H1 (cell line): ENCODE measurements at regions not wholly inside any gene's neighbourhood (a gene's known extent, or its start where the extent isn't known, plus 50 kb on each side); places are given as distances from the start of the nearest gene placed in this dataset.

Experiments used
- CTCF ChIA-PET: fragments of 300-600 bp; sonication (Branson Sonifier 250); formaldehyde crosslinking; loops from one replicate; lab custom pipeline; 2021; ENCODE audit not compliant: partially characterized antibody; lab: Charles Lee
- POLR2A ChIA-PET: fragments of 300-600 bp; sonication (Branson Sonifier 250); formaldehyde crosslinking; loops from one replicate; lab custom pipeline; 2021; ENCODE audit warnings: inconsistent platforms; ENCODE audit not compliant: partially characterized antibody; lab: Charles Lee
- DNase-seq, 2 experiments: peaks; one replicate each; pipeline versions ENCODE4 v3.0.0 to v3.0.0-alpha.2; 2010 to 2022; ENCODE audit warnings: low spot score in 2 of 2, low read depth in 1 of 2, mixed read lengths in 1 of 2
- FAIRE-seq: peaks from 2 replicates; lab custom pipeline; 2011; peaks lifted over from hg19 to GRCh38; lab: Jason Lieb, UNC
- H2AFZ ChIP-seq: 2 replicates; pipeline ENCODE4 v1.8.1; 2012; ENCODE audit warnings: low read length, inconsistent platforms
- H2AK5ac ChIP-seq: 2 replicates; pipeline ENCODE4 v1.6.1; 2013; ENCODE audit warnings: low read depth, low read length
- H2BK120ac ChIP-seq: replicated peaks from 2 replicates; pipeline ENCODE3; 2013; ENCODE audit warnings: low read depth, low read length, inconsistent platforms
- H2BK12ac ChIP-seq: 2 replicates; pipeline ENCODE4 v1.6.1; 2013; ENCODE audit warnings: low read depth, low read length
- H2BK15ac ChIP-seq: 2 replicates; pipeline ENCODE4 v1.6.1; 2013; ENCODE audit warnings: low read length
- H2BK20ac ChIP-seq: 2 replicates; pipeline ENCODE4 v1.6.1; 2013; ENCODE audit warnings: low read length
- H2BK5ac ChIP-seq: 2 replicates; pipeline ENCODE4 v1.6.1; 2013; ENCODE audit warnings: low read depth, low read length
- H3K14ac ChIP-seq: 2 replicates; pipeline ENCODE4 v1.6.1; 2013; ENCODE audit warnings: inconsistent platforms; ENCODE audit not compliant: insufficient read length
- H3K18ac ChIP-seq: 2 replicates; pipeline ENCODE4 v1.6.1; 2013; ENCODE audit warnings: low read length; ENCODE audit errors: extremely low read depth
- H3K23ac ChIP-seq: 2 replicates; pipeline ENCODE4 v1.6.1; 2013; ENCODE audit warnings: inconsistent platforms; ENCODE audit not compliant: insufficient read length
- H3K23me2 ChIP-seq: 2 replicates; pipeline ENCODE4 v1.6.1; 2013; ENCODE audit warnings: low read depth, low read length
- H3K27ac ChIP-seq: 2 replicates; pipeline ENCODE4 v1.6.1; 2011; ENCODE audit warnings: low read depth, low read length, inconsistent platforms
- H3K27me3 ChIP-seq, 4 experiments: replicated peaks in 1 of 4; 1 replicate in 1 of 4; 2 replicates in 3 of 4; pipeline versions ENCODE4 v1.6.1 to v1.8.1; 2011 to 2013; ENCODE audit warnings: low read length in 3 of 4, mild to moderate bottlenecking in 3 of 4, inconsistent platforms in 2 of 4, mixed read lengths in 2 of 4, moderate library complexity in 1 of 4; ENCODE audit not compliant: control insufficient read depth in 3 of 4, insufficient read depth in 3 of 4; ENCODE audit errors: extremely low read depth in 1 of 4
- H3K36me3 ChIP-seq, 4 experiments: 2 replicates each; pipeline versions ENCODE4 v1.6.1 to v1.8.1; 2011 to 2013; ENCODE audit warnings: mild to moderate bottlenecking in 4 of 4, low read length in 3 of 4, moderate library complexity in 2 of 4, control low read depth in 1 of 4, inconsistent platforms in 1 of 4; ENCODE audit not compliant: insufficient read depth in 4 of 4, control insufficient read depth in 2 of 4
- H3K4ac ChIP-seq: replicated peaks from 2 replicates; pipeline ENCODE3; 2013; ENCODE audit warnings: low read length, low read depth, mixed read lengths, inconsistent platforms; ENCODE audit not compliant: insufficient read length
- H3K4me1 ChIP-seq, 4 experiments: replicated peaks in 1 of 4; 1 replicate in 1 of 4; 2 replicates in 3 of 4; pipeline versions ENCODE4 v1.6.1 to v1.8.1; 2011 to 2013; ENCODE audit warnings: low read length in 3 of 4, inconsistent platforms in 2 of 4, mixed read lengths in 1 of 4; ENCODE audit not compliant: insufficient read depth in 4 of 4, control insufficient read depth in 3 of 4
- H3K4me2 ChIP-seq, 2 experiments: 2 replicates each; pipeline versions ENCODE4 v1.6.1 to v1.8.1; 2011 to 2013; ENCODE audit warnings: low read depth in 2 of 2, low read length in 2 of 2, control low read depth in 1 of 2, inconsistent platforms in 1 of 2, mild to moderate bottlenecking in 1 of 2; ENCODE audit not compliant: insufficient read depth in 1 of 2
- H3K4me3 ChIP-seq, 4 experiments: fragments of 200-600, 300-600 bp in 1 of 4; sonication (generic), shearing (Covaris generic), sonication (Bioruptor Twin) in 1 of 4; 2 replicates each; pipeline versions ENCODE4 v1.5.1 to v1.8.1; 2011 to 2016; ENCODE audit warnings: low read length in 4 of 4, low read depth in 3 of 4, control low read depth in 2 of 4, inconsistent platforms in 2 of 4, mild to moderate bottlenecking in 2 of 4, mixed read lengths in 1 of 4, moderate library complexity in 1 of 4; ENCODE audit not compliant: insufficient read depth in 2 of 4; ENCODE audit errors: extremely low read depth in 1 of 4
- H3K56ac ChIP-seq: replicated peaks from 2 replicates; pipeline ENCODE3; 2013; ENCODE audit warnings: low read depth, mild to moderate bottlenecking, mixed read lengths, low read length, inconsistent platforms; ENCODE audit not compliant: insufficient read length
- H3K79me1 ChIP-seq: 2 replicates; pipeline ENCODE4 v1.6.1; 2013; ENCODE audit warnings: low read depth, low read length, control low read depth
- H3K79me2 ChIP-seq, 2 experiments: 2 replicates each; pipeline versions ENCODE4 v1.6.1 to v1.8.1; 2012 to 2013; ENCODE audit warnings: low read length in 2 of 2, mild to moderate bottlenecking in 2 of 2, inconsistent platforms in 1 of 2; ENCODE audit not compliant: insufficient read depth in 2 of 2, control insufficient read depth in 1 of 2
- H3K9ac ChIP-seq, 4 experiments: replicated peaks in 1 of 4; 1 replicate in 1 of 4; 2 replicates in 3 of 4; pipeline versions ENCODE4 v1.6.1 to v1.8.1; 2011 to 2013; ENCODE audit warnings: low read depth in 3 of 4, low read length in 3 of 4, control low read depth in 2 of 4, mild to moderate bottlenecking in 2 of 4, moderate library complexity in 2 of 4, inconsistent platforms in 1 of 4; ENCODE audit errors: extremely low read depth in 1 of 4
- H3K9me3 ChIP-seq, 2 experiments: 2 replicates each; pipeline versions ENCODE4 v1.6.1 to v1.8.1; 2012 to 2013; ENCODE audit warnings: mild to moderate bottlenecking in 2 of 2, moderate library complexity in 2 of 2, control low read depth in 1 of 2, inconsistent platforms in 1 of 2, low read depth in 1 of 2, low read length in 1 of 2, mixed read lengths in 1 of 2; ENCODE audit not compliant: insufficient read depth in 2 of 2
- H4K20me1 ChIP-seq, 2 experiments: replicated peaks in 1 of 2; 2 replicates each; pipeline versions ENCODE3 to v1.8.1; 2011 to 2013; ENCODE audit warnings: inconsistent platforms in 2 of 2, low read length in 2 of 2, mild to moderate bottlenecking in 1 of 2; ENCODE audit not compliant: insufficient read depth in 2 of 2, control insufficient read depth in 1 of 2
- H4K5ac ChIP-seq: 2 replicates; pipeline ENCODE4 v1.6.1; 2013; ENCODE audit warnings: low read length, low read depth, mixed read lengths, inconsistent platforms; ENCODE audit not compliant: insufficient read length
- H4K8ac ChIP-seq: 2 replicates; pipeline ENCODE4 v1.8.0; 2013; ENCODE audit warnings: mild to moderate bottlenecking, moderate library complexity, low read length, inconsistent platforms; ENCODE audit not compliant: insufficient read depth; ENCODE audit errors: extremely low read depth
- H4K91ac ChIP-seq: replicated peaks from 2 replicates; pipeline ENCODE3; 2013; ENCODE audit warnings: low read length, mixed read lengths, inconsistent platforms; ENCODE audit not compliant: insufficient read length
- EP300 ChIP-seq, 2 experiments: IDR thresholded peaks; 1 replicate in 1 of 2; 2 replicates in 1 of 2; pipeline ENCODE4 v1.6.1; 2011 to 2012; ENCODE audit warnings: low read depth in 2 of 2, low read length in 2 of 2, mild to moderate bottlenecking in 2 of 2, borderline replicate concordance in 1 of 2, inconsistent platforms in 1 of 2, moderate library complexity in 1 of 2
- NRF1 ChIP-seq: IDR thresholded peaks from 2 replicates; pipeline ENCODE4 v1.6.1; 2011; ENCODE audit warnings: mild to moderate bottlenecking, low read depth, low read length, improper control_type of control experiment
- RFX5 ChIP-seq: IDR thresholded peaks from 2 replicates; pipeline ENCODE4 v1.6.1; 2011; ENCODE audit warnings: low read depth, low read length, improper control_type of control experiment, borderline replicate concordance
- RNF2 ChIP-seq: fragments of 200-900, 300-1000 bp; sonication (generic); IDR thresholded peaks from 2 replicates; pipeline ENCODE4 v1.7.1; 2016; ENCODE audit warnings: borderline replicate concordance, low read depth, mild to moderate bottlenecking, antibody characterized with exemption, low read length; ENCODE audit not compliant: poor library complexity, severe bottlenecking; ENCODE audit errors: missing control alignments
- SIX5 ChIP-seq: IDR thresholded peaks from 2 replicates; pipeline ENCODE4 v1.6.1; 2011; ENCODE audit warnings: mild to moderate bottlenecking, low read depth, low read length
- SP4 ChIP-seq: IDR thresholded peaks from 2 replicates; pipeline ENCODE4 v1.6.1; 2012; ENCODE audit warnings: low read length, inconsistent platforms
- TAF1 ChIP-seq: IDR thresholded peaks from 2 replicates; pipeline ENCODE4 v1.6.1; 2011; ENCODE audit warnings: mild to moderate bottlenecking, low read depth, low read length
- ZNF274 ChIP-seq: IDR thresholded peaks from 2 replicates; pipeline ENCODE4 v1.7.0; 2012; ENCODE audit warnings: low read length, borderline replicate concordance; ENCODE audit errors: extremely low read depth
- WGBS, 2 experiments: shearing (Covaris generic) in 1 of 2; methylation state at CpG; one replicate each; pipeline versions ENCODE4 v1.1.6 to v1.1.7; 2013 to 2015; ENCODE audit warnings: low lambda C conversion rate in 2 of 2, mixed read lengths in 2 of 2, inconsistent platforms in 1 of 2, low coverage in 1 of 2, missing lambda C conversion rate in 1 of 2; ENCODE audit not compliant: insufficient replicate concordance in 2 of 2, insufficient coverage in 1 of 2, insufficient read length in 1 of 2; ENCODE audit errors: extremely low coverage in 1 of 2, missing lambda C conversion rate in 1 of 2; 5-methylcytosine and 5-hydroxymethylcytosine counted together
- TF ChIP-seq, protein P1 (sequence below), 3 experiments: IDR thresholded peaks; 1 replicate in 2 of 3; 2 replicates in 1 of 3; pipeline versions ENCODE4 v1.5.1 to v1.6.1; 2011; ENCODE audit warnings: low read length in 3 of 3, mild to moderate bottlenecking in 3 of 3, inconsistent platforms in 2 of 3, low read depth in 1 of 3, moderate library complexity in 1 of 3; ENCODE audit not compliant: insufficient read depth in 1 of 3; ENCODE audit errors: control extremely low read depth in 1 of 3

DNA sequence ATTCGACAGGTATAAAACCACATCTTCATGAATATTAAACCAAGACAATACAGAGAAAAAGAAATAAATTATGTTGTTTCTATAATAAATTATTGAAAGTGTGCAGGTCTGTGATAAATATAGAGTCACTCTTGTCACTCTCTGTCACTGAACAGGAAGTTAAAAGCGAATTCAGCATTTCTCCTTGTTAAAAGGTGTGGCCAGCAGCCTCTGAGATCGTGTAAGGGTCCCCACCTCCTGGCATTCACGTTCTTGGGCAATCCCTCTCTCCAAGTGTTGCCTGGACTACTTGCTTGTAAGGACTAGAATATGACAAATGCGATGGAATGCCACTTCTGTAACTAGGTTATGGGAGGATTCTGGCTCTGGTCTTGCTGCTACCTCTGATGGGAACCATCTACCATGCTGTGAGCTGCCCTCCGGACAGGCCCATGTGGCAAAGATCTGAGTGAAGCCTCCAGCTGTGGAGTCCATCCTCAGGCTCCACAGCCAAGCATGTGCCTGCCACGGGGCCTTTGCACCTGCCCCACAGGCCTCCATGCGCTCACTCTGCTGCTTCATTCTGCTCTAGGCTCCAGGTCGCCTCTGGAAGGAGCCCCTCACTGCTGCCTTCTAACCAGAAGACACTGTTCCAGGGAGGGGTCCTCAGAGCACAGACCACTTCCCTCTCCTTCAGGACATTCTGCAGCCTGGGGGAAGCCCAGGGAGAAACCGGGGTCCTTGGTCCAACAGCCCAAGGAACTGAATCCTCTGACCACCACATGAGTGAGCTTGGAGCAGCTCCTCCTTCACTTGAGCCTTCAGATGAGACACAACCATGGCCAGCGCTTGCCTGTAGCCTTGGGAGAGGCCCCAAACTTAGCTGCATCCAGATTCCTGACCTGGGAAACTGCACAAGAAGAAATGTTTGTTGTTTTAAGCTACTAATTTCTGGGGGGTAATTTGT lies 202.9 kb upstream of the HDAC4 start:
- Histone ChIP-seq H3K23ac (no peak overlapping the region), H3K79me1 (no peaks in the 10 kb centered on the region), H3K4me3 (no peak overlapping the region), H3K18ac (no peak overlapping the region; the same call in 1 of the 2 replicates), H3K36me3 (no peaks in the 10 kb centered on the region), H3K27me3 (peaks cover 0 to 4% (median 0%) of the 10 kb centered on the region in 4 experiments; a peak in 4 of 7 replicates), H2BK15ac (no peak overlapping the region), H4K91ac (no peak overlapping the region), H2BK5ac (no peak overlapping the region), H4K5ac (no peak overlapping the region), H3K9ac (no peak overlapping the region), H2BK12ac (no peak overlapping the region), H4K8ac (no peak overlapping the region), H4K20me1 (no peaks in the 10 kb centered on the region), H3K14ac (no peak overlapping the region), H2BK20ac (no peak overlapping the region), H3K56ac (no peak overlapping the region), H3K23me2 (no peaks in the 10 kb centered on the region), H3K9me3 (no peaks in the 10 kb centered on the region; a peak in 1 of 4 replicates), H3K79me2 (no peaks in the 10 kb centered on the region), H3K4ac (no peak overlapping the region), H3K4me1 (peaks cover 8 to 23% (median 17%) of the 10 kb centered on the region in 4 experiments), H3K27ac (no peak overlapping the region), H2AK5ac (no peak overlapping the region), H2BK120ac (no peak overlapping the region), H2AFZ (no peak overlapping the region), H3K4me2 (no peak overlapping the region)
- POLR2A ChIA-PET: no interaction called here
- CTCF ChIA-PET: interaction anchor here (0.5 kb wide), 1 partner anchor 766 kb away, joined by 3 read pairs; no protein-coding TSS in a partner anchor
- FAIRE-seq: no peak
- WGBS, 2 experiments: 89% methylated on average over 11 of the region's 11 CpGs; no CpG with 5 or more reads in 1 of the 2 experiments
- DNase-seq: no peak
- TF ChIP-seq SIX5: no peak
- TF ChIP-seq ZNF274: no peak
- no peak for TF ChIP-seq RNF2
- TF ChIP-seq NRF1: no peak
- TF ChIP-seq SP4: no peak
- TF ChIP-seq RFX5: no peak
- no peak for TF ChIP-seq TAF1
- TF ChIP-seq, protein P1, sequence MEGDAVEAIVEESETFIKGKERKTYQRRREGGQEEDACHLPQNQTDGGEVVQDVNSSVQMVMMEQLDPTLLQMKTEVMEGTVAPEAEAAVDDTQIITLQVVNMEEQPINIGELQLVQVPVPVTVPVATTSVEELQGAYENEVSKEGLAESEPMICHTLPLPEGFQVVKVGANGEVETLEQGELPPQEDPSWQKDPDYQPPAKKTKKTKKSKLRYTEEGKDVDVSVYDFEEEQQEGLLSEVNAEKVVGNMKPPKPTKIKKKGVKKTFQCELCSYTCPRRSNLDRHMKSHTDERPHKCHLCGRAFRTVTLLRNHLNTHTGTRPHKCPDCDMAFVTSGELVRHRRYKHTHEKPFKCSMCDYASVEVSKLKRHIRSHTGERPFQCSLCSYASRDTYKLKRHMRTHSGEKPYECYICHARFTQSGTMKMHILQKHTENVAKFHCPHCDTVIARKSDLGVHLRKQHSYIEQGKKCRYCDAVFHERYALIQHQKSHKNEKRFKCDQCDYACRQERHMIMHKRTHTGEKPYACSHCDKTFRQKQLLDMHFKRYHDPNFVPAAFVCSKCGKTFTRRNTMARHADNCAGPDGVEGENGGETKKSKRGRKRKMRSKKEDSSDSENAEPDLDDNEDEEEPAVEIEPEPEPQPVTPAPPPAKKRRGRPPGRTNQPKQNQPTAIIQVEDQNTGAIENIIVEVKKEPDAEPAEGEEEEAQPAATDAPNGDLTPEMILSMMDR (IDR thresholded peaks at IDR 0.05; ENCODE audit: control extremely low read depth in 1 of 3, insufficient read depth in 1 of 3, low read depth in 1 of 3, low read length in 3 of 3): no peak
- TF ChIP-seq EP300 (IDR thresholded peaks at IDR 0.05; ENCODE audit: borderline replicate concordance in 1 of 2, low read depth in 2 of 2, low read length in 2 of 2): no peak
